HFFc6 (cell line): ENCODE measurements at regions not wholly inside any gene's neighbourhood (a gene's known extent, or its start where the extent isn't known, plus 50 kb on each side); places are given as distances from the start of the nearest gene placed in this dataset.

Experiments
- DNase-seq: peaks from one replicate; pipeline ENCODE4 v3.0.0-alpha.2; 2018
- H3K27ac Mint-ChIP-seq: 2 replicates; pipeline ENCODE4 v1.8.0; 2020; ENCODE audit warnings: mild to moderate bottlenecking, mixed read lengths
- H3K27me3 Mint-ChIP-seq: 2 replicates; pipeline ENCODE4 v1.8.0; 2021; ENCODE audit warnings: mild to moderate bottlenecking, moderate library complexity, mixed read lengths; ENCODE audit not compliant: insufficient read depth
- H3K36me3 Mint-ChIP-seq: 2 replicates; pipeline ENCODE4 v1.8.0; 2021; ENCODE audit warnings: low read depth, mixed read lengths
- H3K4me1 Mint-ChIP-seq: 2 replicates; pipeline ENCODE4 v1.8.0; 2020; ENCODE audit warnings: low read depth, mixed read lengths
- H3K4me3 Mint-ChIP-seq: 2 replicates; pipeline ENCODE4 v1.8.0; 2020; ENCODE audit warnings: mild to moderate bottlenecking, moderate library complexity, mixed read lengths
- H3K9me3 Mint-ChIP-seq: 2 replicates; pipeline ENCODE4 v1.8.0; 2020; ENCODE audit warnings: mild to moderate bottlenecking, mixed read lengths
- TF ChIP-seq, protein P1 (sequence below): fragments of 200-600 bp; sonication (generic); IDR thresholded peaks from 2 replicates; pipeline ENCODE4 v1.5.0; 2021; ENCODE audit warnings: antibody characterized with exemption, mild to moderate bottlenecking

DNA sequence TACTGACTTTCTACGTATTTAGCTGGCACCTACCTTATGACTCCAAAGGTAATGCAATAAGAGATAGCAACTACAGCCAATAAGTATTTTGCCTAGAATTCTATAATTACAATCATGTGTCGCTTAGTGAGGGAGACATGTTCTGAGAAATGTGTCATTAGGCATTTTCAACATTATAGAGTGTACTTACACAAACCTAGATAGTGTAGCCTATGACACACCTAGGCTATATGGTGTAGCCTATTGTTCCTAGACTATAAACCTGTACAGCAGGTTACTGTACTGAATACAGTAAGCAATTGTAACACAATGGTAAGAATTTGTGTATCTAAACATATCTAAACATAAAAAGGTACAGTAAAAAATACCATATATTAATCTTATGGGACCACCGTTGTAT lies 363.4 kb upstream of the DPH6 start:
- Mint-ChIP-seq H3K4me3 (no peak overlapping the region), H3K27ac (no peak overlapping the region), H3K27me3 (peaks cover 2% of the 10 kb centered on the region; the same call in 1 of the 2 replicates), H3K9me3 (no peaks in the 10 kb centered on the region), H3K4me1 (no peaks in the 10 kb centered on the region), H3K36me3 (no peaks in the 10 kb centered on the region)
- no peak for DNase-seq
- TF ChIP-seq, protein P1, sequence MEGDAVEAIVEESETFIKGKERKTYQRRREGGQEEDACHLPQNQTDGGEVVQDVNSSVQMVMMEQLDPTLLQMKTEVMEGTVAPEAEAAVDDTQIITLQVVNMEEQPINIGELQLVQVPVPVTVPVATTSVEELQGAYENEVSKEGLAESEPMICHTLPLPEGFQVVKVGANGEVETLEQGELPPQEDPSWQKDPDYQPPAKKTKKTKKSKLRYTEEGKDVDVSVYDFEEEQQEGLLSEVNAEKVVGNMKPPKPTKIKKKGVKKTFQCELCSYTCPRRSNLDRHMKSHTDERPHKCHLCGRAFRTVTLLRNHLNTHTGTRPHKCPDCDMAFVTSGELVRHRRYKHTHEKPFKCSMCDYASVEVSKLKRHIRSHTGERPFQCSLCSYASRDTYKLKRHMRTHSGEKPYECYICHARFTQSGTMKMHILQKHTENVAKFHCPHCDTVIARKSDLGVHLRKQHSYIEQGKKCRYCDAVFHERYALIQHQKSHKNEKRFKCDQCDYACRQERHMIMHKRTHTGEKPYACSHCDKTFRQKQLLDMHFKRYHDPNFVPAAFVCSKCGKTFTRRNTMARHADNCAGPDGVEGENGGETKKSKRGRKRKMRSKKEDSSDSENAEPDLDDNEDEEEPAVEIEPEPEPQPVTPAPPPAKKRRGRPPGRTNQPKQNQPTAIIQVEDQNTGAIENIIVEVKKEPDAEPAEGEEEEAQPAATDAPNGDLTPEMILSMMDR, result no peak

DNA sequence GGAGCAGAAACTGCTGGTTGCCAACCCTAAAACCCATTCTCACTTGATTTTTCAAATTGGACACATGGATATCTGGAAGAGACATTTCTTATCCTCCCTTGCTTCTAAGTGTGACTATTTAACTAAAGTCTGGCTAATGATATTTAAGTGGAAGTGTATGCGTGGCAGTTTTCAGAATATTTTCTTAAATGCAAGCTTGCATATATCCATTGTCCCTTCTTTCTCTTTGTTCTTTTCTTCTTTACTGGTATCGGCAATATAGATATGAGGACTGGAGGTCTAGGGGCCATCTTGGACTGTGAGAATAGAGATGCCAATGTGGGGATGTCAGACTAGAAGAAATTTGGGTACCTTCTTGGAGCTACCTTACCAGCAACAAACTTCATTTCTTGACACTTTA lies 364.3 kb upstream of the DPH6 start:
- no peak overlapping the region for H3K4me3 Mint-ChIP-seq
- H3K9me3 Mint-ChIP-seq, result no peaks in the 10 kb centered on the region; the same call in 1 of the 2 replicates
- TF ChIP-seq, protein P1, result no peak
- no peaks in the 10 kb centered on the region for H3K36me3 Mint-ChIP-seq
- no peaks in the 10 kb centered on the region for H3K4me1 Mint-ChIP-seq
- peaks cover 2% of the 10 kb centered on the region; the same call in 1 of the 2 replicates for H3K27me3 Mint-ChIP-seq
- H3K27ac Mint-ChIP-seq, result no peak overlapping the region
- no peak for DNase-seq

DNA sequence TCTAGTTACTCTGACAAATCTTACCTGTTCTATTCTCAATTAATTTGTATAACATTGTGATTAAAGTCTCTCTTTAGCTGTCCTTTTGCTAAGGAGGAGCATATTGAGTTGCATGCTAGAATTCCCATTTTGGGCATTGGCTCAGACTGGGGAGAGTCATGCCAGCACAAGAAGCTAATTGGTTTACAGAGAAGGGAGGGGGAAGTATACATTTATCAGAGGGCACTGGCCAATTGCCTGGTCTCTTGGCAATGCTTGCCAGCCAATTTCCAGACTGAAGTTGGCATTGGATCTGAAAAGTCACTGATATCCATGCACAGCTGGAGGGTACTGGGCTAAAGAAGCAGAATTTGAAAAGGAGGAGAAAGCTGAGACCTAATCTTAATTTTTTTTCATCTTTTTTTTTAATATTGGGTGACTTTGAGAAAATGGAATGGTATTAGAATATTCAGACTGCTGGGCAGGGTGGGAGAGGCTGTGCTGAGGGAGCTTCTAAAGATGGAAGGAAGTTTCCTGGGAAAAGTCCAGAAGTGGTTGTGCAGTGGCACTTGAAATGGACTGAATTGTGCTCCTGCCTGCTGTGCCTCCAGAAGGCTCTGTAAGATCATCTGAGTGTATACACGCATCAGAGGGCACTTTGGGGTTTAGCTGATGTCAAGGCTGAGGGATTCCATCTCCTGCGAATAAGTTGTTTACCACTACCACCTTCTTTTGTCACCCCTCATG lies 365.2 kb upstream of the DPH6 start:
- Mint-ChIP-seq H3K27me3 (peaks cover 2% of the 10 kb centered on the region; the same call in 1 of the 2 replicates), H3K27ac (no peak overlapping the region), H3K36me3 (no peaks in the 10 kb centered on the region), H3K9me3 (no peaks in the 10 kb centered on the region; the same call in 1 of the 2 replicates), H3K4me3 (no peak overlapping the region), H3K4me1 (no peaks in the 10 kb centered on the region)
- TF ChIP-seq, protein P1, result no peak
- no peak for DNase-seq

DNA sequence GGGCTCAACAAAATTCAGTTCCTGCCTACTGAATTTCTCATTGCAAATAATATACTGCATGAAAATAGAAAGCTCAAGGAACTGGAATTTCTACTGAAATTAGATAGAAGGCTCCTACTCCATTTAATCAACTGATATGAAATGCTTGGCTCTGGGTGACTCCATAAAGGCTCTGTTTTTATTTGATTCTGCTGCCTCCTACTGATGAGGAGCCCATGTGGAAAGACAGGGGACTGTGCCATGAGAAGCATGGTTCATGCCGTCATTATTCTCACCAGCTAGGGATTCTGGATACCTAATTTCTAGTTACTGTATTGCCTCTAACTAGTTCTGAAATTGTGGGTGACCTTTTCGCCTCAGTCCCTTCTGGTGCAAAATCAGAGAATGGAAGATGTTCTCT lies 366.2 kb upstream of the DPH6 start:
- H3K9me3 Mint-ChIP-seq, result no peaks in the 10 kb centered on the region; the same call in 1 of the 2 replicates
- no peak for DNase-seq
- H3K36me3 Mint-ChIP-seq, result no peaks in the 10 kb centered on the region
- no peaks in the 10 kb centered on the region for H3K4me1 Mint-ChIP-seq
- no peaks in the 10 kb centered on the region; the same call in 1 of the 2 replicates for H3K27me3 Mint-ChIP-seq
- H3K4me3 Mint-ChIP-seq, result no peak overlapping the region
- H3K27ac Mint-ChIP-seq, result no peak overlapping the region
- TF ChIP-seq, protein P1, result peak; percentile 50; the same call in 1 of the 2 replicates

DNA sequence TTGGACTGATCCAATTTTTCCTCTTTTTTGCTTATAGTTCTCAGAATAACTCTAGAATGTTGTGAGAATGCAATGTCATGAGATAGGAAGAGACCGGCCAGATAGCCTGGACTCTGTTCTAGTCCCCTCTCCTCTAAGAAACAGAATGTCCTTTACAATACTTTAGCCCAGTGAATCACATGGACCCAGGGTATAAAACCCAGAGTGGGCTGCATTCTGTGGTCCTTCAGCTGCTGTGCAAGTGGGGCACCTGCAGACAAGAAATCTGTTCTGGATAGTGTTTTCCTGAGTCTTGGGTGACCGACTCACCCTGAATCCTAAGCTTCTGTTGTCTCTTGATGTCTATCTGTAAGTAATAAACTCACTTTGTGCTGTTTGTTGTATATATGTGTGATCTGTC lies 368.6 kb upstream of the DPH6 start:
- no peak overlapping the region for H3K27ac Mint-ChIP-seq
- no peak for DNase-seq
- no peaks in the 10 kb centered on the region; the same call in 1 of the 2 replicates for H3K9me3 Mint-ChIP-seq
- TF ChIP-seq, protein P1, result no peak
- H3K36me3 Mint-ChIP-seq, result no peaks in the 10 kb centered on the region
- H3K27me3 Mint-ChIP-seq, result peaks cover 4% of the 10 kb centered on the region; the same call in 1 of the 2 replicates
- no peak overlapping the region for H3K4me3 Mint-ChIP-seq
- H3K4me1 Mint-ChIP-seq, result no peaks in the 10 kb centered on the region
